ENCODE measurements at regions not wholly inside any gene's neighbourhood (a gene's known extent, or its start where the extent isn't known, plus 50 kb on each side); places are given as distances from the start of the nearest gene placed in this dataset.

DNA sequence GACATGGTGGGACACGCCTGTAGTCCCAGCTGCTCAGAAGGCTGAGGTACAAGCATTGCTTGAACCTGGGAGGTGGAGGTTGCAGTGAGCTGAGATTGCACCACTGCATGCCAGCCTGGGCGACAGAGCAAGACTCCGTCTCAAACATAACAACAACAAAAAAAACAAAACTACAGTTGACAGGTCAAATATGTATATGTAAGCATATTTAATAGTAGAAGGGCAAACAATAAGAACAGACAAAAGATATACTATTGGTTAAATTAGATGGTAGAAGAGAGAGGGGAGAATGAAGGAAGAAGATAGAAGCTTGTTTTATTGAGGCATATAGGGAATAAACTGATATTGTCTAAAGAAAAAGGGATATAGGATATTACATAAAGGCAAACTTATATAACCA is 247.1 kb downstream of the KLF13 start:
- TF ChIP-seq, protein P1, sequence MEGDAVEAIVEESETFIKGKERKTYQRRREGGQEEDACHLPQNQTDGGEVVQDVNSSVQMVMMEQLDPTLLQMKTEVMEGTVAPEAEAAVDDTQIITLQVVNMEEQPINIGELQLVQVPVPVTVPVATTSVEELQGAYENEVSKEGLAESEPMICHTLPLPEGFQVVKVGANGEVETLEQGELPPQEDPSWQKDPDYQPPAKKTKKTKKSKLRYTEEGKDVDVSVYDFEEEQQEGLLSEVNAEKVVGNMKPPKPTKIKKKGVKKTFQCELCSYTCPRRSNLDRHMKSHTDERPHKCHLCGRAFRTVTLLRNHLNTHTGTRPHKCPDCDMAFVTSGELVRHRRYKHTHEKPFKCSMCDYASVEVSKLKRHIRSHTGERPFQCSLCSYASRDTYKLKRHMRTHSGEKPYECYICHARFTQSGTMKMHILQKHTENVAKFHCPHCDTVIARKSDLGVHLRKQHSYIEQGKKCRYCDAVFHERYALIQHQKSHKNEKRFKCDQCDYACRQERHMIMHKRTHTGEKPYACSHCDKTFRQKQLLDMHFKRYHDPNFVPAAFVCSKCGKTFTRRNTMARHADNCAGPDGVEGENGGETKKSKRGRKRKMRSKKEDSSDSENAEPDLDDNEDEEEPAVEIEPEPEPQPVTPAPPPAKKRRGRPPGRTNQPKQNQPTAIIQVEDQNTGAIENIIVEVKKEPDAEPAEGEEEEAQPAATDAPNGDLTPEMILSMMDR (IDR thresholded peaks at IDR 0.05; ENCODE audit: low read depth, low read length): no peak
- no peak for DNase-seq (ENCODE audit: extremely low read depth, low read depth)

DNA sequence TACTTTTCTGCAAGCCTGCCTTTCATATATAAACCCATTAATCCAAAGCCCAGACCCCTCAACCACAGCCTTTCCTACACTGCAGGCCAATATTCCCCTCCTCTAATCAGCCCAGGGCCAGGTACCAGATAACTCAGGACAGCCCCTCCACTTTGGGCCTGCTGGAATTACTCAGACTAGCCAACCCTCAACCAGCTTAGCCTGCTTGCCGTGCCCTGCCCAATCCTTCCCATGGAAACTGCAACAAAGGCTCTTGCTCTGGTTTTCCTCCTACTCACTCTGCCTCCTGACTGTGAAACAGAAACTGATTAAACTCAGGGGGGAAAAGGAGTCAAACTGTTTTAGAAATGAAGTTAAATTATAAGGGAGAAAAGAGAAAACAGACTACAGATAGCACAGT is 248.1 kb downstream of the KLF13 start:
- TF ChIP-seq, protein P1 (IDR thresholded peaks at IDR 0.05; ENCODE audit: low read depth, low read length): no peak
- no peak for DNase-seq (ENCODE audit: extremely low read depth, low read depth)

DNA sequence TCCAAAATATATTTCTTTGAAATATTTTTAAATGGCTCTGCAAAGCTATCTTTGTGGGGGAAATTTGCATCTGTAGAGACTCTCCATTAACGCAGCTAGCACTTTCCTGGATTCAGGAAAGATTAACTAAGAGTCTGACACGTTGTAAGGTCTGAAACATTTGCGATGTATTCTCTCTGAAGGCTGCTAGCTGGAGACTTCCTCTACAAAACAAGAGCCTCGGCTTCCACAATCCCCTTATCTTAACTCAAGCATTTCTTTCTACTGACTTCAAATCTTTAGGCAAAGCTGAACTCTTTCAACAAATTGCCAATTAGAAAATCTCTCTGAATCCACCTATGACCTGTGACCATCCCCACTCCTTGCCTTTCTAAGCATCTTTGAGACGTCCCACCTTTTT is 250.5 kb downstream of the KLF13 start:
- TF ChIP-seq, protein P1 (IDR thresholded peaks at IDR 0.05; ENCODE audit: low read depth, low read length): no peak
- DNase-seq (ENCODE audit: extremely low read depth, low read depth): no peak

DNA sequence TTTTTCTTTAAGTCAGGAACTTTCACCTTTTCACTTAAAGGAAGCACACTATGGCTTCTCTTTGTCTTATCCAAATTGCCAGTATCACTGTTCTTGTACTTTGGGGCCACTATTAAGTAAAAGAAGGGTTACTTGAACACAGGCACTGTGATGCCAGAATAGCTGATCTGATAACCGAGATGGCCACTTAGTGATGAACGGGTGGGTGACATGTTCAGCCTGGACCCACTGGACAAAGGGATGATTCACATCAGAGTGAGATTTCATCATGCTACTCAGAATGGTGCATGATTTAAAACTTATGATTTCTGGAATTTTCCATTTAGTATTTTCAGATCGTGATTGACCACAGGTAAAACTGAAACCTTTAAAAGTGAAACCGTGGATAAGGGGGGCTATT is 252.6 kb downstream of the KLF13 start:
- DNase-seq (ENCODE audit: extremely low read depth, low read depth): no peak
- TF ChIP-seq, protein P1 (IDR thresholded peaks at IDR 0.05; ENCODE audit: low read depth, low read length): no peak

DNA sequence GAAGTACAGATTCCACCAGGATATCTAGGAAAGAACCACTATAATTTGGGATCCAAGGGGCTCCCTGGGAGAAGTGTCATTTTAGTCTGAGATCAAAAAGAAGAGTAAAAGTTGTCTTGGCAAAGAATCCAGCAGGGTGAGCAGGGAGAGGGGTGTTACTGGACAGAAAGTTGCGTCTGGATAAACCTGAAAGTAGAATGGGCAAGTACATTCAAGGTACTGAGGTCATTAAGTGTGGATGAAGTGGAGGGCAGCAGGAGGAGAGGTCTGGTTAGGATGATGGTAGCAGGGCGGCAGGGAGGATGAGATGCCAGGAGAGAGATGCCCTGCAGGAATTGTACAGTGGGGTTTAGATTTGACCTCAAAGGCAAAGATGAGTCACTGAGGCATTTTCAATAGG is 253.3 kb downstream of the KLF13 start:
- TF ChIP-seq, protein P1 (IDR thresholded peaks at IDR 0.05; ENCODE audit: low read depth, low read length): no peak
- no peak for DNase-seq (ENCODE audit: extremely low read depth, low read depth)

DNA sequence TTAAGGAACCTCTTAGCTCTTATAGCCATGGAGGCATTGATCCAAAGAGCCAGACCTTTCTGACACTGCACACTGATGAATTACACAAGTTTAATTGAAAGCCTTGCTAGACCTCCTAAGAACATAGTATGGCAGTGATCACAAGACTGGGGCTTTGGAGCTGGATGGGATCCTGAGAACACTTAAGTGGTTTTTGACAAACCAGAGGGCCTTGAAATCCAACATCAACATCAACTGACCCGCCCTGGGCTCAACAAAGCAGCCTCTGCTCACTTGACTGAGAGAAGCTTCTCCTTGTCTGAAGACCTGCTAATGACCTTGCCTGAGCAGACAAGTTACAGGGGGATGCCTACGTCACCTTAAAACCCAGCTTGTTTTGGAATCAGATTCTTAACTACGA is 257.6 kb downstream of the KLF13 start:
- TF ChIP-seq, protein P1 (IDR thresholded peaks at IDR 0.05; ENCODE audit: low read depth, low read length): no peak
- DNase-seq (ENCODE audit: extremely low read depth, low read depth): no peak

DNA sequence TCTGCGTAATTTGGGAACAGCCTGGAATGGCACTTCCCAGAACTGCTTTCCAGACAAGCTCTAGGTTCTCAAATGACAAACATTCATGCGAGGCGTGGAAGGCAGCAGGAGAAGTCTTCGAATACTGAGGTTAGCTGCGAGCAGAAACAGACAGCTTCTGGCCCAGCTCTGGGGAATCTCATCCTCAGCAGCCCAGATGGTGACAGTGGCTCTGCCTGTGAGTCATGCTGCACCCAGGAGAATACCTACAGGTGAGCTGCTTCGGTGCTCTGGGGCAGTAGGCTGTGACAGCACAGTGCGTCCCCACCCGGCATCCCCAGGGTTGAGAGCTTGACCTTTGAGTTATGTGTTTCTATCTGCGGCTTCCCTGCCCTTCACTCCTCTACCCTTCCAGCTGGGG is 258.6 kb downstream of the KLF13 start:
- no peak for DNase-seq (ENCODE audit: extremely low read depth, low read depth)
- TF ChIP-seq, protein P1 (IDR thresholded peaks at IDR 0.05; ENCODE audit: low read depth, low read length): no peak

Measured in AG09319 (cell line).